ENCODE measurements at regions not wholly inside any gene's neighbourhood (a gene's known extent, or its start where the extent isn't known, plus 50 kb on each side); places are given as distances from the start of the nearest gene placed in this dataset.
A peak's percentile ranks its signal among the peaks of the same experiment; 100 is the strongest.

- no peak overlapping the region for H3K4me3 ChIP-seq
- POLR2A ChIA-PET, result no interaction called here
- peaks cover 7% of the 10 kb centered on the region; the same call in 1 of the 3 replicates for H3K9me3 ChIP-seq
- 0 out of 6 replicates have a peak, but pooled peaks of 1 of the 2 experiments have one; percentile 9 for ATAC-seq
- 40% methylated on average over 11 of the region's 14 CpGs for WGBS (ENCODE audit: missing lambda C conversion rate)
- no peak overlapping the region for H3K27ac ChIP-seq
- H3K4me1 ChIP-seq, result peaks cover 6% of the 10 kb centered on the region; the same call in 1 of the 3 replicates
- no peak for TF ChIP-seq ZC3H11A (IDR thresholded peaks at IDR 0.05)
- TF ChIP-seq KDM1A (IDR thresholded peaks at IDR 0.05; ENCODE audit: low read depth), result no peak
- TF ChIP-seq RARB (CRISPR knock-in tag; IDR thresholded peaks at IDR 0.05), result no peak
- no peak for TF ChIP-seq POLR2AphosphoS2 (conservative IDR thresholded peaks at IDR 0.05; ENCODE audit: low read length)
- TF ChIP-seq, protein P1, sequence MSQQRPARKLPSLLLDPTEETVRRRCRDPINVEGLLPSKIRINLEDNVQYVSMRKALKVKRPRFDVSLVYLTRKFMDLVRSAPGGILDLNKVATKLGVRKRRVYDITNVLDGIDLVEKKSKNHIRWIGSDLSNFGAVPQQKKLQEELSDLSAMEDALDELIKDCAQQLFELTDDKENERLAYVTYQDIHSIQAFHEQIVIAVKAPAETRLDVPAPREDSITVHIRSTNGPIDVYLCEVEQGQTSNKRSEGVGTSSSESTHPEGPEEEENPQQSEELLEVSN (IDR thresholded peaks at IDR 0.05; ENCODE audit: borderline replicate concordance, low read depth), result no peak
- DNase-seq (ENCODE audit: low read depth in 1 of 2, low spot score in 1 of 2), result no peak
- H3K4me2 ChIP-seq, result peak overlapping the region; percentile 41; the same call in 2 of the 3 replicates
- FAIRE-seq, result no peak
- CTCF ChIA-PET, result interaction anchor here (1.0 to 1.8 kb wide), 5 partner anchors 9 to 546 kb away, joined by 3 to 5 read pairs (median 3); no protein-coding TSS in a partner anchor
Measured at GRCh38 chr10:117762126-117762818, 219.7 kb downstream of the EMX2 start.

DNA sequence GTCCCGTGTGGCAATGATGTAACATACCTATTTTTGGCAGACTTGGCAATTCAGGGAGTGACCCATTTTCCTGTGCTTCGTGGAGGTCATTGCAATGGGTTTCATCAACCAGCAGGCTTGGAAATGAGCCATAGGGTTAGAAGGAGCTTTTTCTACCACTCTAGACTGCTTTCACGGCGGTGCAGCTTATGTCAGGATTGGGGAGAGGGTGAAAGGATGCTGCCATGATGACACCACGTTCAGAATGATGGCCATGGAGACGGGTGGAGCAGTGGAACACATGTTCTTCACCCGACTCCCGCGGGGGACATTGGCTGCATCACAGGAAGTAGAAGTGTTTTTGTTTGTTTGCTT, 220.2 kb downstream of the EMX2 start:
- peak in 1 of 2 experiments; percentile 18 for DNase-seq (ENCODE audit: low read depth in 1 of 2, low spot score in 1 of 2)
- Histone ChIP-seq H3K9me3 (peaks cover 7% of the 10 kb centered on the region; the same call in 1 of the 3 replicates), H3K4me2 (peak overlapping the region; percentile 41), H3K27ac (peak overlapping the region in 1 of 2 experiments; percentile 19; a peak in 1 of 6 replicates), H3K4me1 (peaks cover 6% of the 10 kb centered on the region; the same call in 1 of the 3 replicates), H3K4me3 (no peak overlapping the region)
- POLR2A ChIA-PET, result no interaction called here
- CTCF ChIA-PET, result interaction anchor here (1.0 to 1.8 kb wide), 4 partner anchors 8 to 546 kb away, joined by 3 to 5 read pairs (median 4); no protein-coding TSS in a partner anchor
- TF ChIP-seq EHMT2 (IDR thresholded peaks at IDR 0.05; ENCODE audit: low read depth) (no peak), KDM1A (IDR thresholded peaks at IDR 0.05; ENCODE audit: low read depth) (no peak), CEBPB (IDR thresholded peaks at IDR 0.05) (peak in 1 of 2 experiments; percentile 41; a peak in 1 of 4 replicates)
- ATAC-seq, result peak in 1 of 2 experiments; percentile 57; a peak in 2 of 6 replicates
- no peak for FAIRE-seq
- 4% methylated on average over 9 of the region's 9 CpGs for WGBS (ENCODE audit: missing lambda C conversion rate)

DNA sequence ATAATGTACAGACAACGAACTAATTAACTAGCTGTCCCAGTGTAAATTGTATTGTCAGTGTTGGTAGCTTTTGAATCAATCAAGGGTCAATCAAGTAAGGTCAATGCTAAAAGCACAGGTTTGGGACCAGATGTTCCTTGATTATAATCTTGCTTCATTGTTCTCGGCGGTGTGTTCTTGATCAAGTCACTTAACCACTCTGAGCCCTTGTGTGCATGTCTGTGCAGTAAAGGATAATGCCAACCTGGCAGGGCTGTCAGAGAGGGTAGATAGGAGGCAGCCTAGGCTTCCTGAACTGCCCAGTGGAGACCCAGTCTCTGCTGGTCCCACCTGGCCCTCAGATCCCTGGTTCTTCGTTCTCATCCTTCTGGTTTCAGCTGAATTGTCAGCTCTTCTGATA, 221.0 kb downstream of the EMX2 start:
- TF ChIP-seq ELK1 (IDR thresholded peaks at IDR 0.05; ENCODE audit: low read depth, low read length), result no peak
- TF ChIP-seq, protein P2, sequence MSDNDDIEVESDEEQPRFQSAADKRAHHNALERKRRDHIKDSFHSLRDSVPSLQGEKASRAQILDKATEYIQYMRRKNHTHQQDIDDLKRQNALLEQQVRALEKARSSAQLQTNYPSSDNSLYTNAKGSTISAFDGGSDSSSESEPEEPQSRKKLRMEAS (IDR thresholded peaks at IDR 0.05), result no peak
- TF ChIP-seq ESRRA (IDR thresholded peaks at IDR 0.05; ENCODE audit: borderline replicate concordance, low read length), result no peak
- TF ChIP-seq BHLHE40 (IDR thresholded peaks at IDR 0.05; ENCODE audit: low read depth, low read length), result no peak
- TF ChIP-seq, protein P3, sequence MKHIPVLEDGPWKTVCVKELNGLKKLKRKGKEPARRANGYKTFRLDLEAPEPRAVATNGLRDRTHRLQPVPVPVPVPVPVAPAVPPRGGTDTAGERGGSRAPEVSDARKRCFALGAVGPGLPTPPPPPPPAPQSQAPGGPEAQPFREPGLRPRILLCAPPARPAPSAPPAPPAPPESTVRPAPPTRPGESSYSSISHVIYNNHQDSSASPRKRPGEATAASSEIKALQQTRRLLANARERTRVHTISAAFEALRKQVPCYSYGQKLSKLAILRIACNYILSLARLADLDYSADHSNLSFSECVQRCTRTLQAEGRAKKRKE (CRISPR knock-in tag; IDR thresholded peaks at IDR 0.05; ENCODE audit: low read depth), result no peak
- TF ChIP-seq RFX5 (IDR thresholded peaks at IDR 0.05), result no peak
- TF ChIP-seq, protein P4, sequence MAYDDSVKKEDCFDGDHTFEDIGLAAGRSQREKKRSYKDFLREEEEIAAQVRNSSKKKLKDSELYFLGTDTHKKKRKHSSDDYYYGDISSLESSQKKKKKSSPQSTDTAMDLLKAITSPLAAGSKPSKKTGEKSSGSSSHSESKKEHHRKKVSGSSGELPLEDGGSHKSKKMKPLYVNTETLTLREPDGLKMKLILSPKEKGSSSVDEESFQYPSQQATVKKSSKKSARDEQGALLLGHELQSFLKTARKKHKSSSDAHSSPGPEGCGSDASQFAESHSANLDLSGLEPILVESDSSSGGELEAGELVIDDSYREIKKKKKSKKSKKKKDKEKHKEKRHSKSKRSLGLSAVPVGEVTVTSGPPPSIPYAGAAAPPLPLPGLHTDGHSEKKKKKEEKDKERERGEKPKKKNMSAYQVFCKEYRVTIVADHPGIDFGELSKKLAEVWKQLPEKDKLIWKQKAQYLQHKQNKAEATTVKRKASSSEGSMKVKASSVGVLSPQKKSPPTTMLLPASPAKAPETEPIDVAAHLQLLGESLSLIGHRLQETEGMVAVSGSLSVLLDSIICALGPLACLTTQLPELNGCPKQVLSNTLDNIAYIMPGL (CRISPR knock-in tag; IDR thresholded peaks at IDR 0.05; ENCODE audit: borderline replicate concordance), result no peak
- TF ChIP-seq HOXB13 (CRISPR knock-in tag; IDR thresholded peaks at IDR 0.05; ENCODE audit: low read depth), result no peak
- TF ChIP-seq, protein P5, sequence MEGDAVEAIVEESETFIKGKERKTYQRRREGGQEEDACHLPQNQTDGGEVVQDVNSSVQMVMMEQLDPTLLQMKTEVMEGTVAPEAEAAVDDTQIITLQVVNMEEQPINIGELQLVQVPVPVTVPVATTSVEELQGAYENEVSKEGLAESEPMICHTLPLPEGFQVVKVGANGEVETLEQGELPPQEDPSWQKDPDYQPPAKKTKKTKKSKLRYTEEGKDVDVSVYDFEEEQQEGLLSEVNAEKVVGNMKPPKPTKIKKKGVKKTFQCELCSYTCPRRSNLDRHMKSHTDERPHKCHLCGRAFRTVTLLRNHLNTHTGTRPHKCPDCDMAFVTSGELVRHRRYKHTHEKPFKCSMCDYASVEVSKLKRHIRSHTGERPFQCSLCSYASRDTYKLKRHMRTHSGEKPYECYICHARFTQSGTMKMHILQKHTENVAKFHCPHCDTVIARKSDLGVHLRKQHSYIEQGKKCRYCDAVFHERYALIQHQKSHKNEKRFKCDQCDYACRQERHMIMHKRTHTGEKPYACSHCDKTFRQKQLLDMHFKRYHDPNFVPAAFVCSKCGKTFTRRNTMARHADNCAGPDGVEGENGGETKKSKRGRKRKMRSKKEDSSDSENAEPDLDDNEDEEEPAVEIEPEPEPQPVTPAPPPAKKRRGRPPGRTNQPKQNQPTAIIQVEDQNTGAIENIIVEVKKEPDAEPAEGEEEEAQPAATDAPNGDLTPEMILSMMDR (IDR thresholded peaks at IDR 0.05), result no peak
- TF ChIP-seq EHMT2 (IDR thresholded peaks at IDR 0.05; ENCODE audit: low read depth), result no peak
- TF ChIP-seq RCOR1 (IDR thresholded peaks at IDR 0.05; ENCODE audit: low read depth, low read length), result no peak
- no peak for TF ChIP-seq POLR2A (IDR thresholded peaks at IDR 0.05; ENCODE audit: low read length)
- no peak for TF ChIP-seq EP300 (IDR thresholded peaks at IDR 0.05)
- TF ChIP-seq ZNF302 (CRISPR knock-in tag; IDR thresholded peaks at IDR 0.05), result no peak
- no peak for TF ChIP-seq POLR2AphosphoS2 (conservative IDR thresholded peaks at IDR 0.05; ENCODE audit: low read length)
- TF ChIP-seq NFE2L2 (conservative IDR thresholded peaks at IDR 0.05; ENCODE audit: low read length), result no peak
- TF ChIP-seq, protein P1 (IDR thresholded peaks at IDR 0.05; ENCODE audit: borderline replicate concordance, low read depth), result no peak
- TF ChIP-seq HEYL (CRISPR knock-in tag; IDR thresholded peaks at IDR 0.05), result no peak
- no peak for TF ChIP-seq SMC3 (IDR thresholded peaks at IDR 0.05)
- 43% methylated on average over 4 of the region's 4 CpGs for WGBS (ENCODE audit: missing lambda C conversion rate)
- H3K4me1 ChIP-seq, result peaks cover 6% of the 10 kb centered on the region; the same call in 1 of the 3 replicates
- peaks cover 7% of the 10 kb centered on the region; the same call in 1 of the 3 replicates for H3K9me3 ChIP-seq
- ChIA-PET CTCF (interaction anchor here (1.0 to 1.8 kb wide), 4 partner anchors 8 to 547 kb away, joined by 3 to 5 read pairs (median 4); no protein-coding TSS in a partner anchor), POLR2A (no interaction called here)
- no peak overlapping the region for H3K4me3 ChIP-seq
- H3K4me2 ChIP-seq, result no peak overlapping the region
- DNase-seq (ENCODE audit: low read depth in 1 of 2, low spot score in 1 of 2) (no peak), FAIRE-seq (no peak), ATAC-seq (no peak)
- peak overlapping the region in 1 of 2 experiments; percentile 19; a peak in 1 of 6 replicates for H3K27ac ChIP-seq

All from A549 (cell line).